Epithelial cell of esophagus (primary cell): ENCODE measurements at regions not wholly inside any gene's neighbourhood (a gene's known extent, or its start where the extent isn't known, plus 50 kb on each side); places are given as distances from the start of the nearest gene placed in this dataset.
A peak's percentile ranks its signal among the peaks of the same experiment; 100 is the strongest.

Experiments used
- DNase-seq: peaks from one replicate; pipeline ENCODE4 v3.0.0; 2010; ENCODE audit warnings: low read depth
- H3K4me3 ChIP-seq: 2 replicates; pipeline ENCODE4 v1.5.1; 2011; ENCODE audit warnings: mild to moderate bottlenecking, low read length, control low read depth
- CTCF ChIP-seq: IDR thresholded peaks from 2 replicates; pipeline ENCODE4 v1.5.1; 2011; ENCODE audit warnings: low read depth, mild to moderate bottlenecking, low read length, control low read depth, inconsistent platforms; ENCODE audit not compliant: insufficient read depth; ENCODE audit errors: missing control alignments

- no peak for DNase-seq
- no peak overlapping the region for H3K4me3 ChIP-seq
- no peak for TF ChIP-seq CTCF
These were observed 116.7 kb upstream of the KIRREL3 start for GRCh38 chr11:127117231-127117739.

GRCh38 chr11:127115844-127116243 is 115.3 kb upstream of the KIRREL3 start:
- H3K4me3 ChIP-seq = no peak overlapping the region
- no peak for DNase-seq
- TF ChIP-seq CTCF = no peak

GRCh38 chr11:127114035-127114434 is 113.5 kb upstream of the KIRREL3 start:
- no peak for TF ChIP-seq CTCF
- peak; percentile 8 for DNase-seq
- H3K4me3 ChIP-seq = no peak overlapping the region

GRCh38 chr11:127110542-127110941 is 110.0 kb upstream of the KIRREL3 start:
- H3K4me3 ChIP-seq = no peak overlapping the region
- TF ChIP-seq CTCF = no peak

GRCh38 chr11:127109796-127110480 is 109.4 kb upstream of the KIRREL3 start:
- no peak for TF ChIP-seq CTCF
- no peak for DNase-seq
- H3K4me3 ChIP-seq = no peak overlapping the region

More at GRCh38 chr11:127110542-127110941, 110.0 kb upstream of the KIRREL3 start:
- DNase-seq = no peak

- no peak for TF ChIP-seq CTCF
- DNase-seq = no peak
- no peak overlapping the region for H3K4me3 ChIP-seq
These were observed 108.3 kb upstream of the KIRREL3 start for GRCh38 chr11:127108838-127109237.

GRCh38 chr11:127106938-127107337 is 106.4 kb upstream of the KIRREL3 start:
- TF ChIP-seq CTCF = no peak
- H3K4me3 ChIP-seq = no peak overlapping the region
- no peak for DNase-seq
